SK-N-SH treated with all-trans-retinoic acid at 6 μM for 48 hours (cell line): ENCODE measurements at regions not wholly inside any gene's neighbourhood (a gene's known extent, or its start where the extent isn't known, plus 50 kb on each side); places are given as distances from the start of the nearest gene placed in this dataset.

Source experiments
- BACH2 ChIP-seq: fragments of 250-450 bp; sonication (Bioruptor Pico); IDR thresholded peaks from 2 replicates; pipeline ENCODE4 v1.9.0; 2021; ENCODE audit warnings: mild to moderate bottlenecking, borderline replicate concordance
- CSRNP3 ChIP-seq: fragments of 250-450 bp; sonication (Bioruptor Pico); IDR thresholded peaks from 2 replicates; pipeline ENCODE4 v1.5.1; 2021; ENCODE audit warnings: mild to moderate bottlenecking, moderate library complexity
- GLIS3 ChIP-seq: fragments of 250-450 bp; sonication (Bioruptor Pico); IDR thresholded peaks from 2 replicates; pipeline ENCODE4 v1.5.0; 2020; ENCODE audit warnings: mild to moderate bottlenecking, moderate library complexity
- PPARA ChIP-seq: fragments of 250-450 bp; sonication (Bioruptor Pico); IDR thresholded peaks from 2 replicates; pipeline ENCODE4 v1.5.0; 2020; ENCODE audit warnings: mild to moderate bottlenecking, borderline replicate concordance
- RARB ChIP-seq: fragments of 250-450 bp; sonication (Bioruptor Pico); IDR thresholded peaks from 2 replicates; pipeline ENCODE4 v1.8.0; 2021; ENCODE audit warnings: mild to moderate bottlenecking, moderate library complexity
- ZFP3 ChIP-seq: fragments of 250-450 bp; sonication (Bioruptor Pico); IDR thresholded peaks from 2 replicates; pipeline ENCODE4 v1.5.0; 2020; ENCODE audit warnings: mild to moderate bottlenecking, moderate library complexity
- ZFP30 ChIP-seq: fragments of 450-650 bp; formaldehyde crosslinking; IDR thresholded peaks from 2 replicates; pipeline ENCODE4 v1.5.0; 2022; ENCODE audit warnings: mild to moderate bottlenecking, moderate library complexity
- ZNF70 ChIP-seq: fragments of 450-650 bp; formaldehyde crosslinking; IDR thresholded peaks from 2 replicates; pipeline ENCODE4 v1.5.0; 2020; ENCODE audit warnings: mild to moderate bottlenecking, moderate library complexity
- ZNF8 ChIP-seq: fragments of 450-650 bp; formaldehyde crosslinking; IDR thresholded peaks from 2 replicates; pipeline ENCODE4 v1.5.0; 2020; ENCODE audit warnings: mild to moderate bottlenecking, moderate library complexity
- TF ChIP-seq, protein P1 (sequence below): fragments of 250-450 bp; sonication (Bioruptor Pico); IDR thresholded peaks from 2 replicates; pipeline ENCODE4 v1.8.0; 2020; ENCODE audit warnings: mild to moderate bottlenecking, moderate library complexity, borderline replicate concordance

GRCh38 chr12:114232187-114232586 lies 173.8 kb downstream of the TBX5 start:
- TF ChIP-seq CSRNP3 (CRISPR knock-in tag) (no peak), ZFP30 (CRISPR knock-in tag) (no peak), BACH2 (CRISPR knock-in tag) (no peak), ZFP3 (no peak), RARB (no peak), PPARA (no peak), GLIS3 (CRISPR knock-in tag) (no peak), ZNF70 (CRISPR knock-in tag) (no peak), ZNF8 (CRISPR knock-in tag) (no peak)
- TF ChIP-seq, protein P1, sequence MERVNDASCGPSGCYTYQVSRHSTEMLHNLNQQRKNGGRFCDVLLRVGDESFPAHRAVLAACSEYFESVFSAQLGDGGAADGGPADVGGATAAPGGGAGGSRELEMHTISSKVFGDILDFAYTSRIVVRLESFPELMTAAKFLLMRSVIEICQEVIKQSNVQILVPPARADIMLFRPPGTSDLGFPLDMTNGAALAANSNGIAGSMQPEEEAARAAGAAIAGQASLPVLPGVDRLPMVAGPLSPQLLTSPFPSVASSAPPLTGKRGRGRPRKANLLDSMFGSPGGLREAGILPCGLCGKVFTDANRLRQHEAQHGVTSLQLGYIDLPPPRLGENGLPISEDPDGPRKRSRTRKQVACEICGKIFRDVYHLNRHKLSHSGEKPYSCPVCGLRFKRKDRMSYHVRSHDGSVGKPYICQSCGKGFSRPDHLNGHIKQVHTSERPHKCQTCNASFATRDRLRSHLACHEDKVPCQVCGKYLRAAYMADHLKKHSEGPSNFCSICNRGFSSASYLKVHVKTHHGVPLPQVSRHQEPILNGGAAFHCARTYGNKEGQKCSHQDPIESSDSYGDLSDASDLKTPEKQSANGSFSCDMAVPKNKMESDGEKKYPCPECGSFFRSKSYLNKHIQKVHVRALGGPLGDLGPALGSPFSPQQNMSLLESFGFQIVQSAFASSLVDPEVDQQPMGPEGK (CRISPR knock-in tag), result no peak
